HepG2 (cell line): ENCODE measurements at regions not wholly inside any gene's neighbourhood (a gene's known extent, or its start where the extent isn't known, plus 50 kb on each side); places are given as distances from the start of the nearest gene placed in this dataset.

Experiments
- ATAC-seq: fragments of 200-7000 bp; cut with Tn5 transposase; 3 replicates; pipeline ENCODE4 v1.9.1; 2020; ENCODE audit warnings: mild to moderate bottlenecking, moderate library complexity
- BruUV-seq: library from RNA; stranded (reverse); fragments of 400-500 nt; replicated peaks from 2 replicates; lab custom pipeline; 2021; lab: Mats Ljungman, UMichigan
- CTCF ChIA-PET: fragments of 300-600 bp; formaldehyde crosslinking; extraction: SDS; loops from one replicate; lab custom pipeline; 2021; ENCODE audit warnings: low total read pairs, inconsistent platforms, low intra/inter-chr PET ratio; lab: Yijun Ruan, JAX
- POLR2A ChIA-PET: fragments of 350-600 bp; sonication (Branson Sonifier 250); formaldehyde crosslinking; loops from one replicate; lab custom pipeline; 2020; ENCODE audit warnings: antibody characterized with exemption, inconsistent platforms; lab: Yijun Ruan, JAX
- DNase-seq: peaks from one replicate; pipeline ENCODE4 v3.0.0-alpha.2; 2015; ENCODE audit warnings: low spot score
- FAIRE-seq: peaks from 3 replicates; lab custom pipeline; 2011; peaks lifted over from hg19 to GRCh38; lab: Jason Lieb, UNC
- H2AFZ ChIP-seq: one replicate; pipeline ENCODE4 v1.6.1; 2011; ENCODE audit warnings: low read length, inconsistent platforms
- H3K27ac ChIP-seq: fragments of 300-600 bp; 3 replicates; pipeline ENCODE4 v1.8.0; 2011; ENCODE audit warnings: mixed run types, mild to moderate bottlenecking, mixed read lengths, low read length, inconsistent platforms; ENCODE audit not compliant: insufficient read depth; ENCODE audit errors: extremely low read length
- H3K27me3 ChIP-seq, 2 experiments: fragments of 200-600 bp in 1 of 2; 2 replicates in 1 of 2; 3 replicates in 1 of 2; pipeline versions ENCODE4 v1.6.0 to v1.8.0; 2011; ENCODE audit warnings: low read length in 2 of 2, mild to moderate bottlenecking in 2 of 2, moderate library complexity in 2 of 2, inconsistent platforms in 1 of 2; ENCODE audit not compliant: insufficient read depth in 2 of 2, control insufficient read depth in 1 of 2
- H3K36me3 ChIP-seq, 2 experiments: fragments of 200-600 bp in 1 of 2; replicated peaks in 1 of 2; 2 replicates in 1 of 2; 3 replicates in 1 of 2; pipeline versions ENCODE4 v1.5.1 to v1.8.0; 2011; ENCODE audit warnings: low read length in 2 of 2, inconsistent platforms in 1 of 2; ENCODE audit not compliant: insufficient read depth in 2 of 2, control insufficient read depth in 1 of 2
- H3K4me1 ChIP-seq: 2 replicates; pipeline ENCODE4 v1.5.1; 2012; ENCODE audit warnings: low read length, inconsistent platforms; ENCODE audit not compliant: insufficient read depth
- H3K4me2 ChIP-seq: 2 replicates; pipeline ENCODE4 v1.6.0; 2011; ENCODE audit warnings: low read depth, low read length, inconsistent platforms
- H3K4me3 ChIP-seq, 3 experiments: fragments of 200-600 bp in 1 of 3; sonication (generic), shearing (Covaris generic) in 1 of 3; replicated peaks in 1 of 3; 2 replicates each; pipeline ENCODE4 v1.5.1; 2011 to 2016; ENCODE audit warnings: low read length in 3 of 3, inconsistent platforms in 2 of 3, low read depth in 2 of 3, mild to moderate bottlenecking in 2 of 3, control low read depth in 1 of 3, mixed read lengths in 1 of 3; ENCODE audit not compliant: insufficient read depth in 1 of 3
- H3K79me2 ChIP-seq: one replicate; pipeline ENCODE4 v1.6.1; 2011; ENCODE audit warnings: low read length, inconsistent platforms; ENCODE audit not compliant: insufficient read depth
- H3K9ac ChIP-seq: 2 replicates; pipeline ENCODE4 v1.6.0; 2011; ENCODE audit warnings: mild to moderate bottlenecking, low read depth, low read length, inconsistent platforms; ENCODE audit not compliant: insufficient read depth
- H3K9me3 ChIP-seq: 2 replicates; pipeline ENCODE4 v1.5.1; 2012; ENCODE audit warnings: mild to moderate bottlenecking, low read length
- H4K20me1 ChIP-seq: 2 replicates; pipeline ENCODE4 v1.6.0; 2011; ENCODE audit warnings: inconsistent platforms, mild to moderate bottlenecking, low read length, moderate library complexity; ENCODE audit not compliant: insufficient read depth
- CREBL2 ChIP-seq: sonication (generic); formaldehyde crosslinking; IDR thresholded peaks from 2 replicates; pipeline ENCODE4 v1.8.1; 2023; ENCODE audit warnings: missing genetic modification reagents, mild to moderate bottlenecking, borderline replicate concordance
- DMTF1 ChIP-seq: sonication (generic); formaldehyde crosslinking; IDR thresholded peaks from 2 replicates; pipeline ENCODE4 v1.4.0; 2020; ENCODE audit warnings: mild to moderate bottlenecking, missing genetic modification reagents
- ETV6 ChIP-seq: sonication (generic); formaldehyde crosslinking; conservative IDR thresholded peaks from 2 replicates; pipeline ENCODE4 v1.4.0; 2020; ENCODE audit warnings: missing genetic modification reagents
- SP2 ChIP-seq: sonication (generic); formaldehyde crosslinking; IDR thresholded peaks from 2 replicates; pipeline ENCODE4 v1.5.1; 2020; ENCODE audit warnings: mild to moderate bottlenecking, missing genetic modification reagents
- THAP9 ChIP-seq: sonication (generic); formaldehyde crosslinking; IDR thresholded peaks from 2 replicates; pipeline ENCODE4; 2020; ENCODE audit warnings: missing genetic modification reagents, mild to moderate bottlenecking, borderline replicate concordance
- THRA ChIP-seq: sonication (generic); formaldehyde crosslinking; IDR thresholded peaks from 2 replicates; pipeline ENCODE4 v1.4.0; 2020; ENCODE audit warnings: missing genetic modification reagents, borderline replicate concordance
- ZNF136 ChIP-seq: sonication (generic); formaldehyde crosslinking; IDR thresholded peaks from 2 replicates; pipeline ENCODE4 v1.8.1; 2022; ENCODE audit warnings: low read depth, mild to moderate bottlenecking, moderate library complexity, missing genetic modification reagents
- ZNF570 ChIP-seq: sonication (generic); formaldehyde crosslinking; IDR thresholded peaks from 2 replicates; pipeline ENCODE4 v1.4.0; 2020; ENCODE audit warnings: mild to moderate bottlenecking, missing genetic modification reagents, borderline replicate concordance
- ZNF720 ChIP-seq: sonication (generic); formaldehyde crosslinking; IDR thresholded peaks from 2 replicates; pipeline ENCODE4 v1.4.0; 2020; ENCODE audit warnings: missing genetic modification reagents
- ZNF761 ChIP-seq: sonication (generic); formaldehyde crosslinking; conservative IDR thresholded peaks from 2 replicates; pipeline ENCODE4 v1.4.0; 2020; ENCODE audit warnings: mild to moderate bottlenecking, missing genetic modification reagents
- ZNF770 ChIP-seq: sonication (generic); formaldehyde crosslinking; IDR thresholded peaks from 2 replicates; pipeline ENCODE4 v1.5.0; 2020; ENCODE audit warnings: mild to moderate bottlenecking, missing genetic modification reagents
- WGBS: methylation state at CpG from one replicate; pipeline ENCODE4 v1.1.6; 2017; ENCODE audit warnings: low lambda C conversion rate; 5-methylcytosine and 5-hydroxymethylcytosine counted together
- in situ Hi-C: cut with HindIII; loops from 2 replicates; pipeline ENCODE4 v1.10.0; 2017; ENCODE audit warnings: low pct_unique_long_range_greater_than_20kb; ENCODE audit not compliant: extremely low pct_ligation_motif_present
- intact Hi-C: fragments of 100-400 bp; cut with micrococcal nuclease; formaldehyde crosslinking; loops from one replicate; pipeline ENCODE4 v1.10.0; 2022; ENCODE audit not compliant: unreplicated experiment

GRCh38 chr2:196409376-196409775 is 230.1 kb upstream of the CCDC150 start:
- Histone ChIP-seq H3K4me2 (no peak overlapping the region), H3K4me1 (no peaks in the 10 kb centered on the region), H3K79me2 (no peaks in the 10 kb centered on the region), H3K9ac (no peak overlapping the region)
- 4% methylated on average over 3 of the region's 3 CpGs for WGBS
- POLR2A ChIA-PET: no interaction called here
- TF ChIP-seq ETV6 (CRISPR knock-in tag): no peak
- no peak for TF ChIP-seq ZNF770 (CRISPR knock-in tag)
- TF ChIP-seq ZNF570 (CRISPR knock-in tag): no peak
- no peak for TF ChIP-seq DMTF1
- no peak for TF ChIP-seq ZNF720 (CRISPR knock-in tag)
- TF ChIP-seq SP2 (CRISPR knock-in tag): no peak
- TF ChIP-seq CREBL2 (CRISPR knock-in tag): no peak
- no peak for TF ChIP-seq THRA (CRISPR knock-in tag)
- no peak for TF ChIP-seq THAP9 (CRISPR knock-in tag)
- TF ChIP-seq ZNF136 (CRISPR knock-in tag): no peak
- TF ChIP-seq ZNF761 (CRISPR knock-in tag): no peak
- TF ChIP-seq, all 625 proteins: peak for 0
- Histone ChIP-seq H3K36me3 (no peaks in the 10 kb centered on the region; a peak in 1 of 5 replicates), H3K27ac (no peak overlapping the region), H4K20me1 (no peaks in the 10 kb centered on the region), H3K27me3 (0 out of 5 replicates have a peak, but pooled peaks cover 0 to 6% of the 10 kb centered on the region in 2 experiments), H2AFZ (no peak overlapping the region), H3K9me3 (no peaks in the 10 kb centered on the region), H3K4me3 (no peak overlapping the region)
- ATAC-seq (no peak), DNase-seq (no peak), FAIRE-seq (no peak)
- in situ Hi-C loops (no loop called here), intact Hi-C loops (no loop called here)
- no TSS peak for BruUV-seq
- CTCF ChIA-PET: no interaction called here
